ENCODE measurements at regions not wholly inside any gene's neighbourhood (a gene's known extent, or its start where the extent isn't known, plus 50 kb on each side); places are given as distances from the start of the nearest gene placed in this dataset.
A peak's percentile ranks its signal among the peaks of the same experiment; 100 is the strongest.

DNA sequence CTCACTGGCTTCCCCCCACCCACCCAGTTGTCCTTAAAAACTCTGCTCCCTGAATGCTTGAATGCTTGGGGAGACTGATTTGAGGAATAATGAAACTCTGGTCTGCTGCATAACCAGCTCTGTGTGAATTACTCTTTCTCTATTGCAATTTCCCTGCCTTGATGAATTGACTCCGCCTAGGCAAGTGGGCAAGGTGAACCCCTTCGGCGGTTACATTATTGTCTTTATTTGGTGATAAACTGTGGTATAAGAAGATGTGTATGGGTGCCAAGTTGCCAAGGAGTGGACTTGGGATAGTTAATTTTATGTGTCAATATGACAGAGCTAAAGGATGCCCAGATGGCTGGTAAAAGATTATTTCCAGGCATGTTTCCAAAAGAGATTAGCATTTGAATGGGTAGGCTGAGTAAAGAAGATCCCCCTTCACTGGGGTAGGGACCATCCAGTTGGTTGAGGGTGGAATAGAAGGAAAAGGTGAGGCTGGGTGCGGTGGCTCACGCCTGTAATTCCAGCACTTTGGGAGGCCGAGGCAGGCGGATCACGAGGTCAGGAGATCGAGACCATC lies 98.5 kb upstream of the HAAO start:
- DNase-seq = no peak
- Mint-ChIP-seq H3K27me3 (peaks cover 8 to 62% of the 10 kb centered on the region in 2 donors), H3K36me3 (ENCODE audit: insufficient read depth) (no peaks in the 10 kb centered on the region), H3K4me1 (ENCODE audit: low read depth in 2 of 2) (no peaks in the 10 kb centered on the region), H3K4me3 (no peak overlapping the region), H3K9me3 (no peaks in the 10 kb centered on the region), H3K27ac (no peak overlapping the region)
- no peak for ATAC-seq (replicated peaks)

DNA sequence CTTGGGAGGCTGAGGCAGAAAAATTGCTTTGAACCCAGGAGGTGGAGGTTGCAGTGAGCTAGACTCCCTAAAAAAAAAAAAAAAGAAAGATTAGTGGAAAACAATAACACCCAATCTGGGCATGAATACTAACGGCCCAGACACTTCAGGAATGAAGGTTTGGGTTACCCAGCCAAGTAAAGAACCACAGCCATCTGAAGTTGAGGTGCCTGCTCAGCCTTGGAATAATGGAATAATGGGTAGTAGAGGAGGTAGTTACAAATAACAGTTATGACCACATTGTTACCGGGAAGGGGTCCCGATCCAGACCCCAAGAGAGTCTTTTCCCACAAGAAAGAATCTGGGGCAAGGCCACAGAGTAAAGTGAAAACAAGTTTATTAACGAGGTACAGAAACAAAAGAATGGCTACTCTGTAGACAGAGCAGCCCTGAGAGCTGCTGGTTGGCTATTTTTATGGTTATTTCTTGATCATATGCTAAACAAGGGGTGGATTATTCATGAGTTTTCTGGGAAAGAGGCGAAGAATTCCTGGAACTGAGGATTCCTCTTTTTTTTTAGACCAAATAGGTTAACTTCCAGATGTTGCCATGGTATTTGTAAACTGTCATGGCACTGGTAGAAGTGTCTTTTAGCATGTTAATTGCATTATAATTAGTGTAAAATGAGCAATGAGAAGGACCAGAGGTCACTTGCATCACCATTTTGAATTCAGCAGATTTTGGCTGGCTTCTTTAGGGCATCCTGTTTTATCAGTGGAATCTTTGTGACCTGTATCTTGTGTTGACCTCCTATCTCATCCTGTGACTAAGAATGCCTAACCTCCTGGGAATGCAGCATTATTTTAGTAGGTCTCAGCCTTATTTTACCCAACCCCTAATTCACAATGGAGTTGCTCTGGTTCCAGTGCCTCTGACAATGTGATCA lies 96.2 kb upstream of the HAAO start:
- Mint-ChIP-seq H3K27ac (no peak overlapping the region), H3K4me3 (no peak overlapping the region), H3K36me3 (ENCODE audit: insufficient read depth) (no peaks in the 10 kb centered on the region), H3K27me3 (peaks cover 8 to 62% of the 10 kb centered on the region in 2 donors), H3K9me3 (no peaks in the 10 kb centered on the region), H3K4me1 (ENCODE audit: low read depth in 2 of 2) (no peaks in the 10 kb centered on the region)
- DNase-seq (no peak), ATAC-seq (replicated peaks) (no peak)

DNA sequence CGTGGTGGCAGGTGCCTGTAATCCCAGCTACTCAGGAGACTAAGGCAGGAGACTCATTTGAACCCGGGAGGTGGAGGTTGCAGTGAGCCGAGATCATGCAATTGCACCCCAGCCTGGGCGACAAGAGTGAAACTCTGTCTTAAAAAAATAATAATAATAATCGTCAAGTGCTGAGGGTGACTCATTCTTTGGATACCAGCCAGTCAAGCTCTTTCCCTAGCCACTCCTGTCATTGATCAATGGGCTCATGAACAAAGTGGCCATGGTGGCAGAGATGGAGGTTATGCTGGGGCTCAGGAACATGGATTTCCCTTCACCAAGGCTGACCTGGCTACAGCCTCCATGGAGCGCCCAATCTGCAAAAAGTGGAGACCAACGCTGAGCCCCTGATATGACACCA lies 94.5 kb upstream of the HAAO start:
- no peak for ATAC-seq (replicated peaks)
- no peak overlapping the region for H3K27ac Mint-ChIP-seq
- H3K27me3 Mint-ChIP-seq = peaks cover 5 to 48% of the 10 kb centered on the region in 2 donors
- H3K36me3 Mint-ChIP-seq (ENCODE audit: insufficient read depth) = no peaks in the 10 kb centered on the region
- no peaks in the 10 kb centered on the region for H3K9me3 Mint-ChIP-seq
- DNase-seq = no peak
- H3K4me3 Mint-ChIP-seq = no peak overlapping the region
- H3K4me1 Mint-ChIP-seq (ENCODE audit: low read depth in 2 of 2) = no peaks in the 10 kb centered on the region

DNA sequence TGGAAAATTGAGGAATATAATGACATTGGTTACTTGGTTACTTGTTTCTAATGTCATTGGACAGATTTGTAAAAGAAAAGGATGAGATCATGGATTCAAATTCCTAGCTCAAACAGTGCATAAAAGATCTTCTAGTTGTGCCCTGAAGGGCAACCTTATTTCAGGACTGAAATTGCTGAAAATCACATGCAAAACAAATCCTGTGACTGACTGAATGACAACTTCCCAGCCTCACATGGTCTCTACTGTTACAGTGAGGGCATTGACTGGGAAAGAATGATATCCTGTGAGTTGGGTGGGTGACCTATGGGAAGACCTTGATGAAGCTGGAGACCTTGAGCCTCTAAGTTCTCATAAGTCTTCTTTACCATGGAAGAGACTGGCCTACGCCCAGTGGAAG lies 90.4 kb upstream of the HAAO start:
- H3K27me3 Mint-ChIP-seq = peaks cover 0 to 12% of the 10 kb centered on the region in 2 donors
- no peak for DNase-seq
- ATAC-seq (replicated peaks) = no peak
- no peak overlapping the region for H3K4me3 Mint-ChIP-seq
- no peaks in the 10 kb centered on the region for H3K4me1 Mint-ChIP-seq (ENCODE audit: low read depth in 2 of 2)
- no peaks in the 10 kb centered on the region for H3K36me3 Mint-ChIP-seq (ENCODE audit: insufficient read depth)
- peak overlapping the region in 1 of 2 donors; percentile 42 for H3K27ac Mint-ChIP-seq
- no peaks in the 10 kb centered on the region for H3K9me3 Mint-ChIP-seq

DNA sequence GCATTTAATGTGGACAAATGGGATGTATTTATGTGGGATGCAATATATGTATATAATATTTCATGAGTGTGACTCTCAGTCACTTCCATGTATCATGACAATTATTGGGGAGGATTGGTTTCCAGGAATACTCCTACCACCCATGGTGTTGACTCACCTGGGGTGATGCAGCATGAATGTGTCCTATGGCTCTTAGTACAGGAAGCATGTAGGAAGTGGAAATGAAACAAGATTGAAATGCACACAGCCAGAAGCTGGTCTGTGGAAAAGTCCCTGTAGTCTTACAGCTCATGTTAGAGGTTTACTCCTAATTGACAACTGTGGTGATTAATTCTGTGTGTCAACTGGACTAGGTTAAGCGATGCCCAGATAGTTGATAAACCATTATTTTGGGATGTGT lies 89.3 kb upstream of the HAAO start:
- Mint-ChIP-seq H3K36me3 (ENCODE audit: insufficient read depth) (no peaks in the 10 kb centered on the region), H3K4me1 (ENCODE audit: low read depth in 2 of 2) (no peaks in the 10 kb centered on the region), H3K27ac (no peak overlapping the region), H3K27me3 (peaks cover 0 to 8% of the 10 kb centered on the region in 2 donors), H3K9me3 (no peaks in the 10 kb centered on the region), H3K4me3 (no peak overlapping the region)
- DNase-seq (no peak), ATAC-seq (replicated peaks) (no peak)

DNA sequence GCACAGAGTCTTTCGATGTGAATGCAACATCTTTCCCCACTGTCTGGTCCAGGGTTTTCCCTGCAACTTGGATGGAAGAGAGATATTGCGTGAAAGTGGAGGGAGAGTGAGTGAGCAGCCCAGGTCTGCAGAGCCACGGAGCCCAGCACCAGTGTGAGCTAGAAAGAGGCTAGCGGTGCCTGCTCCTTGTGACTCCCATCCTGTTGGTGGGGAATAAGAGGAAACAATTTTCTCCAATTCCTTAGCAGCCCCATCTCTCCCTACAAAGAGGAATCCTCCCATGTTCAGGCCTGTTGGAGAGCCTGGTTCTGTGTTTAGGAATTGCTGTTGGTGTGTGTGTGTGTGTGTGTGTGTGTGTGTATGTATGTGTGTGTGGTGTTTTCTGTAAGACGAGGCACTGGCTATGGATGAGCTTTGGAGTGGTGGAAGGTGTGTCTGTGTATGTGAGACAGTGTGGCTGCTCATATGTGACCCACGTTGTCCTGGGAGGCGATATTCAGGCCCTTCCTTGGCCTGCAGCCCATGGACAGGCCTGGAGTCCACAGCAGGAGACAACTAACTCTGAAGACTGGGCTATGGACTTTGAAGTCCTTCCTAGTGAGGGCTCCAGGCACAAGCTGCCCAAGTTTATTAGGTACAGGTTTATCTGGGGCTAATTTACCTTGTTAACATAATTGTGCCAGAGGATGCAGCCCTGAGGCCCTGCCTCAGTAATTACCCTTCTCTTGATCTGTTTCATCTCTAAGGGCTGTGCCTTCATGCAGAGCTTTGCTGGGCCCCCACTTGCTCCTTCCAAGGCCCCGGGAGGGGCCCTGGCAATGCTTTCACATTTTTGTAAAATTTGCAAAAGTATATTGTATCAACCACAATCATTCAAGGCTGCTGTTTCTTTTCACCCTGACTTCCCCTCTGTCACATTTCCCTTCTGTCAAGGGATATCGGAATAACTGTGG lies 88.6 kb upstream of the HAAO start:
- H3K27me3 Mint-ChIP-seq = peaks cover 0 to under 1% of the 10 kb centered on the region in 2 donors

DNA sequence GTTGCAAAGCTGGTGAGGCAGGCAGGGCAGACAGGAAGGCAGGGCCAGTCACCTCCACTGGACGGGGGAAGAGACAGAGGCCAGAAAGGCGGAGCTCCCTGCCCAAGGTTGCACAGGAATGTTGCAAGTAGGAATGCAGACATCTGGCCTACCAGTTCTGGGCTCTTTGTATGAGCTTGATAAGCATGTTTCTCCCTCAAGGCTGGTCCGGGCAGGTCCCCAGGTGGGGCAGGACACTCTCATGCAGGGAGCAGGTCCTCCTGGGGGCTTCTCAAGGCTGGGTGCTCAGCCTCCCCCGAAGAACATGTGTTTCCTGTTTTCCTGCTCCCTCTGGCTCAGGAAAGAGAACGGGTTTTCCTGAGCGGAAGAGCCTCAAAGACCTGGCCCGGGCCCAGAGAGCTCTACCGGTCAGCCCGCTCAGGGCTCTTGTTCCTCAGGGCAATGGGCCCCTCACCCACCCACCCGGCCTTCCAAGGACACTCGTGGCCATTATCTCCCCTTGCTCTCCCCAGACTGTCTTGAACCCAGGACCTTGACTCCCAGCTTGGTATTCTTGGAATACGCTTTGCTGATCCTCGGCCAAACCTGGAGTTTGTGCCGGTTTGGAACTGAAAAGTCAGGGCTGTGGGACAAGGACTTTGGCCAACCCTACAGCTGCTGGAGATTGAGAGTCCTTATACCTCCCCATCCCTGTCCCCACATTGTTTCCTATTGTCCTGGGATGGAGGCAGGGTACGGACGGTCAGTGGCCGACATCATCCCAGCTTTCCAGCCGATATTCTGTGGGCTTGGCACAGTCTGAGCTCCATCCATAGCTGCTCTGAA lies 87.7 kb upstream of the HAAO start:
- no peak for ATAC-seq (replicated peaks)
- no peaks in the 10 kb centered on the region for H3K27me3 Mint-ChIP-seq
- H3K27ac Mint-ChIP-seq = no peak overlapping the region
- H3K4me3 Mint-ChIP-seq = no peak overlapping the region
- no peaks in the 10 kb centered on the region for H3K36me3 Mint-ChIP-seq (ENCODE audit: insufficient read depth)
- no peaks in the 10 kb centered on the region for H3K9me3 Mint-ChIP-seq
- no peak for DNase-seq
- no peaks in the 10 kb centered on the region for H3K4me1 Mint-ChIP-seq (ENCODE audit: low read depth in 2 of 2)

More for the DNA sequence above, 88.6 kb upstream of the HAAO start:
- H3K36me3 Mint-ChIP-seq (ENCODE audit: insufficient read depth) = no peaks in the 10 kb centered on the region
- ATAC-seq (replicated peaks) (no peak), DNase-seq (no peak)
- no peaks in the 10 kb centered on the region for H3K9me3 Mint-ChIP-seq
- H3K4me3 Mint-ChIP-seq = no peak overlapping the region
- H3K27ac Mint-ChIP-seq = no peak overlapping the region
- no peaks in the 10 kb centered on the region for H3K4me1 Mint-ChIP-seq (ENCODE audit: low read depth in 2 of 2)

DNA sequence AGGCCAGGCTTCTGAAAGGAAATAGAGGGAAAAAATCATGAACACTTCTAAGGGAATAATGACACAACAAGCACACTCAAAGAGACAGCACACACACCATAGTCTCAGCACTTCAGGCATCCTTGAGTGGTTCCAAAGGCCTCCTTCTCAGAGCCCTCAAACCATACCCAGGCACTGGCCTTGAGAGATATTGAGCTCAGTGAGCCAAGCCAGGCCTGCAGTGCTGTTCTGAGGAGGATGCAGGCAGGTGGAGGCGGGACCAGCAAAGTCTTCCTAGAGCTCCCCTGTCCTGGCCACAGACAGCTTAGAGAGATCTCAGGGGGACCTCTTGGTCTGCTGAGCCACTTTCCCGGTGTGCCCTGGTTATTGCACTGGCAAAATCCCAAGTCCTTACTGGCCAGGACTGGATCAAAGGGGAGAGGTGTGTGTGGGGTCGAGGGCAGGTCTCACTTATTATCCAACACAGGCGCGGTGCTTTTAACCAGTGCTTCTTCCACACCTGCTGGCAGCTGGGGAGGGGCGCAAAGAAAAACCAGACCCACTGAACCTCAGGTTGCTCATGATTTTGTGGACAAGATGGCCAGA lies 86.8 kb upstream of the HAAO start:
- ATAC-seq (replicated peaks) (no peak), DNase-seq (no peak)
- no peaks in the 10 kb centered on the region for H3K4me1 Mint-ChIP-seq (ENCODE audit: low read depth in 2 of 2)
- H3K4me3 Mint-ChIP-seq = no peak overlapping the region
- H3K36me3 Mint-ChIP-seq (ENCODE audit: insufficient read depth) = no peaks in the 10 kb centered on the region
- H3K27ac Mint-ChIP-seq = no peak overlapping the region
- H3K9me3 Mint-ChIP-seq = no peaks in the 10 kb centered on the region
- no peaks in the 10 kb centered on the region for H3K27me3 Mint-ChIP-seq

DNA sequence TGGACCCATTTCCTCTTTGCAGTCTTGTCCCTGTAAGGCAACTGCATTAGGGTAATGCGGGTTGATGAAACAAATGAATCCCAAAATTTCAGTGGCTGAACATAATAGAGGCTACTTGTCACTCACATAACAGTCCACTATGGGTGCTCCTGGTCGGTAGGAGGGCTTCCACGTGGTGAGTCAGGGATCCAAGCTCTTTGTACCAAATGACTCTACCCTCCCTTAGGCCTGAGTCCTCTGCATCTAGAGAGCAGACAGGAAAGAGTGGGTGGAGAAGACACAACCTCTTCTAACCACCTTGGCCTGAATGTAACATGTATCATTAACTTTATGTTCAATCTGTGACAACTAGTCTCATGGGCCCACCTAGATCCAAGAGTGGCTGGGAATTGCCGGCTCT lies 86.2 kb upstream of the HAAO start:
- no peak overlapping the region for H3K27ac Mint-ChIP-seq
- H3K27me3 Mint-ChIP-seq = no peaks in the 10 kb centered on the region
- ATAC-seq (replicated peaks) (no peak), DNase-seq (no peak)
- H3K4me3 Mint-ChIP-seq = no peak overlapping the region
- H3K36me3 Mint-ChIP-seq (ENCODE audit: insufficient read depth) = no peaks in the 10 kb centered on the region
- H3K4me1 Mint-ChIP-seq (ENCODE audit: low read depth in 2 of 2) = no peaks in the 10 kb centered on the region
- H3K9me3 Mint-ChIP-seq = no peaks in the 10 kb centered on the region

DNA sequence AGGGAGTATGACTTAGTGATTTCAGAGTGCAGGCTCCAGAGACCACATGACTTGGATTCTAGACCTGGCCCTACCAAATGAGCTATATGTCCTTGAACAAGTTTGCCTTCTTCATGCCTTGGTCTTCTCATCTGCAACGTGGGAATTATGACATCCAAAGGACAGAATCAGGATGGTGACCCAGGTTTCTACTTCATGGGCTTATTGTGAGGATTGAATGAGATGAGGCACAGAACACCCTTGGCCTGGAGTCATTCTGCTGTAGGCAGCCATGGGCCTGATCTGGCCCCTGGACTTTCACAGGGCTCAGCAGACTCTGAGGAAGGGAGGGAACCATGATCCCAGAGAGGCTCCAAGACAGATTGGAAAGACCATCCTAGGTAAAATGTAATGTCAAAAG lies 85.6 kb upstream of the HAAO start:
- H3K4me3 Mint-ChIP-seq = no peak overlapping the region
- H3K4me1 Mint-ChIP-seq (ENCODE audit: low read depth in 2 of 2) = no peaks in the 10 kb centered on the region
- ATAC-seq (replicated peaks) (no peak), DNase-seq (no peak)
- no peaks in the 10 kb centered on the region for H3K9me3 Mint-ChIP-seq
- H3K27me3 Mint-ChIP-seq = no peaks in the 10 kb centered on the region
- no peak overlapping the region for H3K27ac Mint-ChIP-seq
- H3K36me3 Mint-ChIP-seq (ENCODE audit: insufficient read depth) = no peaks in the 10 kb centered on the region

DNA sequence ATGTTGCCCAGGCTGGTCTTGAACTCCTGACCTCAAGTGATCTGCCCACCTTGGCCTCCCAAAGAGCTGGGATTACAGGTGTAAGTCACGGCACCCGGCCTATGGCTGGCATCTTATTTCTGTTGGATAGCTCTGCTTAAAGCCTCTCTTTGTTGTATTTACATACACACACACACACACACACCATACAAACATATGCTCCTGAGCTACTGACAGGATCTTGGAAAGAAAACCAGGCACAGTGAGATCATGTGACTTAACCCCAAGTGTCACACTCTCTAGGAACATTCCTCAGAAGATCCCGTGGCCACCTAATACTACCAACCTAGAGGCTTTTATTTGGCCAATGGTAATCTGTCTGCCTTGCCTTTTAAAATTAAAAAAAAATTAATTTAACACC lies 85.1 kb upstream of the HAAO start:
- Mint-ChIP-seq H3K27me3 (no peaks in the 10 kb centered on the region), H3K4me3 (no peak overlapping the region), H3K9me3 (no peaks in the 10 kb centered on the region), H3K36me3 (ENCODE audit: insufficient read depth) (no peaks in the 10 kb centered on the region), H3K27ac (no peak overlapping the region), H3K4me1 (ENCODE audit: low read depth in 2 of 2) (no peaks in the 10 kb centered on the region)
- DNase-seq (no peak), ATAC-seq (replicated peaks) (no peak)

DNA sequence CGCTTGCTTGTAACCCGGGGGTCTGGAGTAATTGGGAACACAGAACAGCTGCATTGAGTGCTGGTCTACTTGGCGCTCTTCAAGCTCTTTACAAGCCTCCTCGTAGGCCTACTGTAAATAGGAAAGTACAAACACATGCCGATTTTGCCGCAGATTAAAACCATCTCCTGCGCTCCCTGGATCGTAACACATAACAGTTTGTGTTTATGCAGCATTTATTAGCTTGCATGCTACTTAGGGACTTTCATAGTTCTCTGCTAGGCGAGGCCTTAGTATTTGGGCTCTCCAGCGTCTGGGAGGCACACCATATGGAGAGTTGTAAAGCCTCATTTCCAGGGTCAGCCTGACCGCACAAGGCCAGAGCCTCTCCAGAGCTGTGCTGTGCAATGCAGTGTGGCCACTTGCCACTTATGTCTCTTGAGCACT lies 84.0 kb upstream of the HAAO start:
- Mint-ChIP-seq H3K27ac (no peak overlapping the region), H3K4me3 (no peak overlapping the region), H3K9me3 (no peaks in the 10 kb centered on the region), H3K36me3 (ENCODE audit: insufficient read depth) (no peaks in the 10 kb centered on the region), H3K4me1 (ENCODE audit: low read depth in 2 of 2) (no peaks in the 10 kb centered on the region), H3K27me3 (no peaks in the 10 kb centered on the region)
- no peak for ATAC-seq (replicated peaks)
- DNase-seq = no peak

Measured in effector memory CD8-positive, alpha-beta T cell (primary cell).